CD4-positive, alpha-beta T cell treated with Interleukin-17A for 4 hours (primary cell): ENCODE measurements at regions not wholly inside any gene's neighbourhood (a gene's known extent, or its start where the extent isn't known, plus 50 kb on each side); places are given as distances from the start of the nearest gene placed in this dataset.
A peak's percentile ranks its signal among the peaks of the same experiment; 100 is the strongest.

Experiments
- DNase-seq: peaks from one replicate; pipeline ENCODE4 v3.0.0-alpha.2; 2020; ENCODE audit warnings: mixed read lengths

DNA sequence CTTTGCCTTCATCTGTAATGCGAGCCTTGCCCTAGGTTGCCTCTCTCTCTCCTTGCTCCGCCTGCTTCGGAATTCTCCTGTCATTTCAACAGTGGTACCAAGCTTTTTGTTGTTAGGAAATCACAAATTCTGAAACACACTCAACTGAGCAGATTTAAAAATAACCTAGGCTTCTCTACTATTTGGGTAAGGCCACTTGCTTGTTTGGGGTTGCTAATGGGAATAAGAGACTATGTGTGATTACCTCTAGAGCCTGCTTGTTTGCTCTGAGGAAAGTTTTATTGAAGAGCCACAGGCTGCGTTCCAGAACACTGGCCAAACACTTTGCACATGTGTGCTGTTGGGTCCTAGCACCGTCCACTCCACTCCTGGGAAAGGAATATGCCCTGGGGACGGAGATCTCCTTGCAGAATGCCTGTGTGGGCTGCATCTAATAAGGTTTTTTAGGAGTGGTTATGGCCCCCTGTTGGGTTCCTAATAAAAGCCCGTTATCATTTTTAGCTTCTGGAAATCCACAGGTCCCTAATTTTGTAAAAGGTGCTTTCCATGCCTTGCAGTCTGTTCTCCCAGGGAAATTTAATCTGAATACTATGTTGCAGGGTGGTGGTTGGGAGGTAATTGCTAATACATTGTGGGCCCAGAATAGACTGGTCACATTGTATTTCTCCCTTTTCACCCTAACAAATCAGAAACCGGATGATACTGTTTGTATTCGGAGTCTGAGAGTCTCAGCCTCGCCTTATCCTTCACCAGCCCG lies 68.7 kb upstream of the KLF6 start:
- DNase-seq = no peak

DNA sequence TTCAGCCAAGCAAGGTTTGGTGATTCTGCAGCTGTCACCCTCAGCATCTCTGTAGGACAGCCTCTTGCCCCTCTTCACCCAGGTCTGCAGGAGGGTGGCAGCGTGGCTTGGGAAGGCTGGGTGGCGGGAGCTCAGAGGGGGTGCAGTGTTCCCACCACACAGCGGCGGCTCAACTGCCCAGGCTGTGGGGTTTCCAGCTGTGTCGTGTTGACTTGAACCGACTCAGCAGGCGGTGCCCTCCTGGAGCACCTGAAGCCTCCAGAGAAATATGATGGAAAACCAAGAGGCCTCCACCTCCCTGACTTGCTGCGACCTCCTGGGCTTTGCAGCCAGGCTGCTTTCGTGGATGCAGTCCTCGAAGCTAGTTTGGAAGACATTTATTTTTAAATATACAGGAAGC lies 68.0 kb upstream of the KLF6 start:
- DNase-seq = no peak

DNA sequence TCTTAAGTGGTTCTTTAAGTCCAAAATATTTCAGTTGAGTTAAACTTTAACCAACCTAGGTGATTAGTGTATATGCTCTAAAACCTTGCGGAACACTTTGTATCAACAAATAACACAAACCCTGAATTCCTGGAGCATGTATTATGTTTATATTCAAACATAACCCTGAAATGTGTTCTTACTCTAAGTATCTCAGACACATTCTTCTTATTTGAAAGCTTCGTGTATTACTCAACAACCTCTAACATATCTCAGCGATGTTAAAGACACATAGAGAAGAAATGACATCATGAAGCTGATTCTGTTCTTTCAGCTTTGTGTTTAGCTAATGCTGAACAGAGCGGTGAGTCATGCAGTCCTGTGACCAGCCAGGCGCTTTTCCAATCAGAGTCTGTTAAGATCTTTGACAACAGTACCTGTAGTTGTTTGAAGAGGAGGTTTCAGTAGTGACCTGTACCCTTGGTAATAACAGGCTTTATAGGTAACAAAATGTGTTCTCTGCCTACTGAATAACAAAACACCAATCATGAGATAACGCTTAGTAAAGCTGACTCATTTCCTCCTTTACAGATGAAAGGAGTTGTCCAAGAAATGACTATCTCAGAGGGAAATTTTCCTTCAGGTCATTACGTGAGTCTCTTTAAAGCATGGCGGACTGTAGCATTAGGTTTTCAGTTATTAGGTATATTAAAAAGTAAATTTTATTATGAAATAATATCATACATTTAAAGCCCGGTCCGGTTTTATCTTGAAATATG lies 67.3 kb upstream of the KLF6 start:
- DNase-seq = peak; percentile 71

DNA sequence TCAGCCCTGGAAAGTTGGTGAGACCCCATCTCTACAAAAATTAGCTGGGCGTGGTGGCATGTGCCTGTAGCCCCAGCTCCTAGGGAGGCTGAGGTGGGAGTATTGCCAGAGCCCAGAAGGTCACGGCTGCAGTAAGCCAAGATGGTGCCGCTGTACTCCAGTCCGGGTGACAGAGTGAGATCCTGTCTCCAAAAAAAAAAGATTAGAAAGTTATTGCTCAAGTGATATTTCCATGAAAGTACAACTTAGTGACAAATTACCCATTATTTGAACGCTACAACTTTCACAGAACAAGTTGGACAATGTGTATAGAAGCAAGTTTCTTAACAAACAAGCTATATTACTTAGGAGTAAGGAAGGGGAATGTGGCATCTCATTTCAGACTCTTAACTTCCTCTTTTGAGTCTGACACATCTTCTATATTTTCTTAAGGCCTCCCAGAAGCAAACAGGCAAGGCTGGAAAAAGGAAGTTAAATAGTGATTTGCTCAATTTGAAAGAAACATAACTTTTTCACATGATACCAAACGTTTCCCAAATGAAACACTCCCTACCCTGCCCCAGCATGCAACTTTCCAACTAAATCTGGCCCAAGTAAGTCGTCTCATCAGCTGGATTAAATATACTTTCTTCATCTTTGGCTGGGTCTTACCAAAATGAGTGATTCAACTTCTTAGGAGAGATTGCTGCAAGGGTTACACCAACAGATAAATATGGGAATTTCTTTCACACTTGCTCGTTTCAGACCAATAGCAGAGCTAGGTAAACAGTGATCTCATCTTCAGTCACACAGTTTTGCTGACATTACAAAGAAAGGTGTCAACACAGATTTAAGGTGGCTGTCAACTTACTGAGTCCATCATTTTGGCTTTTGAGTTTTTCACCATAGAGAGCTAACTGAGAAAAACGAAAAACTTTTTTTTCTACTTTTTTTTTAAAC lies 66.3 kb upstream of the KLF6 start:
- no peak for DNase-seq

DNA sequence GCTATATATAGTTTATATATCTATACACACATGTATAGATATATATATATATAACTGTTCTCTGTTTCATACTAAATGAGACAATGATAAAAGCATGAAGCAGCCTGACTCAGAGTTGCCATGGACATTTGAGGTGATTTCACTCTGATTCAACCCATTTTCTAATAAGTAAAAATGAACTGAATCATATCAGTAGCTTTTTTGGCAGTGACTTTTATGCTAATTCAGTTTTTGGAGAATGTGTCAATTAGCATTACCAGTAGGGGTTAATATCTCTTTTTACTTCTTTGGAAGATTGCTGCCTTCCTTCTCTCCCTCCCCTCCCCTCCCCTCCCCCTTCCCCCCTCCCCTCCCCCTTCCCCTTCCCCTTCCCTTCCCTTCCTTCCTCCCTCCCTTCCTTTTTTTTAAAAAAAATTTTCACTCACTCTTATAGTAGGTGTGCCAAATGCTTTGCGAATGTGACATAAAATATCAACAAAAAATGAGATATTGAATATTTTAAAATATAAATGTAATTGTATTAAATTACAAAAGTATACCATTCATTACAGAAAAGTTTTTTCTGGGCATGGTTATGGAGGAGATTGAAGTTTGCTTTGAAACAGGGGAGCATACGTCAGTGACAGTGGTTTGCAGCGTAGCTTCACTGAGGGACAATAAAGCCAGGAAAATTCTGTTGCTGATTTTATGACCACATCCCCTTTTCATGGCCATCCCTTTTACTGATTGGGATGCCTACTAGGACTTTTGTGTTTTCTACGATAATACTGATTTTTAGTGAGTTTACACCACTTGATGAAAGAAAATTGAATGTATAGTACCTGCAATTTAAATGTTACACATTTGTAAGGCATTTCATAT lies 64.0 kb upstream of the KLF6 start:
- DNase-seq = no peak

DNA sequence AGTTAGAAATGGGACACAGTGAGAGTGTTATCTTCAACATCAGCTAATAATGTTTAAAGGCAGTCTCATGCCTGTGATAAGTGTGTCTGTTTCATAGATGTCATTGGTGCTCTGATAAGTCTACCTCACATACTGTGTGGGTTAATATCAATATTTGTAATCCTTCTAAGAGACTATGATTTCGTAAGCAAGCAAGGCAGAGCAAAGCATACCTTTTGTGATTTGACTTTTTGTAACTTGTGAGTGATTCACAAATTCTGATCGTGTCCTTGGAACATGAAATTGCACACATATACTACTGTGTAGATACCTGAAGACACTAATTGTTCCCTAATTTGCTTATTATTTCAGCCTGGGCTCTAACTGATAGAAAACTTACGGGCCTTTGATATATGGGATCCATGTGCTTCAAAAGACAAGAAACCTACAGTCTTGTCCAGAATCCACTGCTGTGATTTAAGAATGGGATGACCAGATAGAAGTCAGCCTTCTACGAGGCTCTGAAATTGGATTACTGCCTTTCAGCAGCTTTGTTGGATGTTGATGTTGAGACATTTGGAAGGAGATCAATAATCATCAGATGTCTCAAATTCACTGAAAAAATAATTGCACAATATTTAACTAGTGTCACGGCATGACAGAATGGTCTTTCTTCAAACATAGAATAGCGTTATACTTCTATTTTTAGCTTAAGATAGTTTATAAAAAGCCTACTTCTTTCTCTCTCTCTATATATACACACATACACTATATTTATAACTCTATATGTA lies 63.2 kb upstream of the KLF6 start:
- no peak for DNase-seq

DNA sequence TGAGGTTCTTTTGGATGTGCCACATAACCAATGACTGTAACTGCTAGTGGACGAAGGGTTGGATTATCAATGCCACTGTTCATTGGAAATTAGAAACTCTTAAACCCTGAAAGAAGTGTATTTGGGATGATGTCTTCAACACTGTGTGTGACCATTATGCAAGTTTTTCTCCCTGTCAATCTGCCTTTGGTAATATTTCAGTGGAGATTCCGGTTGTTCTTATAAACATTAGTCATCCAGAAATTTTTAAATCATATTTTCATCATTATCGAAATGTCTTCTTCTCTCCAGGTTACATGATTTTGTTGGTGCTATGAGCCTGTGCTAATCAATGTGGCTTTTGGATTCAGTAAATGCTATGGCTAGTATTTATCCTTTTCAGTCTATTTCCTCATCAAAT lies 61.7 kb upstream of the KLF6 start:
- no peak for DNase-seq

DNA sequence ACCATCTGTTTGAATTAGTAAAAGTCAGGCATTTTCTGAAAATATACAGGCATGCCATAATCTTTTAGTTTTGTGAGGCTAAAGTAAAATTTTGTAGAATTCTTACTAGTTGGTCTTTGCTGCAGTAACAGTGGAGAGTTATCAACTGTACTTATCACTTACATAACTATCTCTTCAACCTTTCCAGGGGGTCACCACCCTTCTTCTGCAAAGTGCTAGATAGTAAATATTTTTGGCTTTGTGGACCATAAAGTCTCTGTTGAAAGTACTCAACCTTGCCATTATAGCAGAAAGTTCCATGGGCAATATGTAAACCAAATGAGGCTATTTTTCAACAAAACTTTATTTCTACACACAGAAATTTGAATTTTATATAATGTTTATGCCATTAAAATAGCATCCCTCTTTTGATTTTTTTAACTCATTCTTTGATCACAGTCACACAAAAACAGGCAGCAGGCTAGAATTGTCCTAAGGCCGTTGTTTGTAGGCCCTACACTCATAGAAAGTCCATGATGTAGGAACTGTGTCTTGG lies 59.5 kb upstream of the KLF6 start:
- DNase-seq = no peak

DNA sequence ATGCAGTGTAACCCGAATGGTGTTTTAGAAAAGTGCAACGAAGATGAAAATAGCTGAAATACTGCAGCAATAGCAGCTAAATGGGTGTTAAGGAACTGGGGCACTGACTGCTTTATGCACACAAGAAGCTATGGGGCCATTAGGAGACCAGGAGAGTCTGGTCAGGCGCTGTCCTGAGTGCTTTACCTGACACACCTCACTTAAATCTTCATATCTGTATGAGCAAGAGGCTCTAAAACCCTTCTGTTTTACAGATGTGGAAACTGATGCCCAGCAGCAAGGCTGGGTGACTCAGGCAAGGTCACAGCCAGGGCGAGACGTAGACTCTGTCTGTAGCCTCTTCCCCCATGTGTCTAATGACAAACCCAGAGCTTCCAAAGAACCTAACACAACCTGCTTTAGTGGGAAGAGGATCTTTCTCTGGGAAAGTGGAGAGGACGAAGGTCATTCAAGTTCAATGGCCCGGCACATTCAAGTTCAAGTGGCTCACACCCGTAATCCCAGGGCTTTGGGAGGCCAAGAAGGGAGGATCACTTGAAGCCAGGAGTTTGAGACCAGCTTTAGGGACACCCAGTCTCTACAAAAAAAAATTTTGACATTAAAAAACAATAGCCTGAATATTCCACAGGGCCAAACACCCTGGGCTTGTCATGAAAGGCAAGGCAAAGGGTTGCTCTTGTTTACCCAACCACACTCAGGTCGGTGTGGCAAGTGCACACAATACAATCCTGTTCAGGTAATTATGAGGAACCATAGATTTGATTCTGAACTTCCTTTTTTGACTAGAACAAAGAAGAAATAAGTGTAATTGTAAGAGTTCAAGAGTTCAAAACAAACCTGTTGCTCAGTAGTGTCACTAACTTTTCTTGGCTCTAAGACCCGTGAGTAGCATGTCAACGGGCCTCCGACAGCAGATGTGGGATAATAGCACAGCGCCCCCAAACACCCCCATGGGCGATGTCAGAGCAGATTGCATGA lies 53.7 kb upstream of the KLF6 start:
- DNase-seq = no peak

DNA sequence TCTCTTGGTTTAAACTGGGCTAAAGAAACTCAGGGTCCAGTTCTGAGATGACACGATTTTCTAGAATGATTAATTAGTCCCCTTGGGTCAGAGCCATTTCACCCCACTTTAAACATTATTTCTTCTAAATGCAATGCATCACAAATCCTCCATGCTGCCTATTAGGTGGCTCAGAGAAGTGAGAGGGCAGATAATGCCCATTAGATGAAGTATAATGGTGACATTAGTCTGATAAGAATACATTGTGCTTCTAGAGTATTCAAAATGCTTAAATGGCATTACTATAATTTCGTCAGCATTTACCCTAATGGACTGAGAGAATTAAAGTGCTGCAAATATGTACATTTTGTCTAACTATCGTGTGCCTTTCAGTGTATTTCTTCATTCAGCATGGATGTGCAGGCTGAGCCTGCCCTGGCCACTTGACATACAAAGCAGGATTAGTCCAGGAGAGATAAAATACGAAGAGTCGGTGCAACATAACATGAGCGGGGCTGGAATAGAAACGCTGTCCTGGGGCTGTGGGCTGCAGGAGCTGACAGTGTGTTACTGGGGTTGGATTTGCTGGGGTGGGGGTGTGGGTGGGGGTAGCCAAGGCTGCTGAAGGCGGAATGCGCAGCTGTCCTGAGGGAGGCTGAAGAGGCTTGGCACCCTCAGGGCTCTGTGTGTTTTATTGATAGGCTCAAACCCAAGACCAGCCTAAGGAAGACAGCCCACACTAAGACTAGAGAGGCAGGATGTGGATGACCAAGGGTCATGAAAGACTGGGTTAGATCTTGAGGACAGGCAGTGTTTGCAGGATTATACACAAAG lies 52.8 kb upstream of the KLF6 start:
- no peak for DNase-seq

DNA sequence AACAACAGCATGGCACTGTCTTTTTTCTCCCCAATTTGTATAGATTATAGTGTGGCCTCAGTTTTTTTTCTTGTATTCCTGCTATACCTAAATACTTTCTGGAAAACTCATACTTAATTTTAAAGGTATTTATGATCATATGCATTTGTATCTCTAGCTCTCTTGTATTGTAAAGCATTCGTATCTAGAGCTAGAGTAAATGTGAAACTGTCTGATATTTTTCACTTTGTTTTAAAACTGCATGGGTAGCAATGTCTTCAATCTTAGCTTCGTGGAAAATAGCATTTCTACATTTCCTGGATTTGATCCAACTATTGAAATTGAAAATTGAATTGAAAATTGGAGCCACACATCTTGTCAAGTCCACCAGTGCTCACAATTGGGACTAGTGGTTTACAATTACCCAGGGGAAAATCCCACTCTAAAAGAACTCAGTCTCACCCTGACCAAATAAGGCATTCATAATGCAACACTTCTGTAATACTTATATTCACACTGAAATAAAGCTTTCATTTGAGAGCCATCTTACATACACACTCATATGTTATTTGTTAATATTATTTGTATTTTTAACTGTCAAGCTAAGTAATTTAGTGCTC lies 51.3 kb upstream of the KLF6 start:
- no peak for DNase-seq

DNA sequence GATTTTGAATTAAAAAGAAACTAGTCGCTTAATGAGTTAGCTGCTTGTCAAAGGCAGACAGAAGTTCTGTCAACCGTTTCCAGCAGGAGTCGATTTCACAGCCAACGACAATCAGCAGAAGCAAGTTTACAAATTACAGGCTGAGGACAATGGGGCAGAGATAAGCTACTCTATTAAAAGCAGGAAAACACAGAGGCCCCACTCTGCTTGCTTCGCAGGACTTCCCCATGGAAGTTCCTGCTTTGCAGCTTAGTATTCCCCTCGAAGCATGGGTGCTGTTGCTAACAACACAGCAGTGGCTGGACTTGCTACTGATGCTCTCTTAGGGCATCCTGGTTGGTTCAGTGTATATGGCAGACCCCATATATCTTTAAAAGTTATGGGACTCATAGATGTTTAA lies 50.8 kb upstream of the KLF6 start:
- no peak for DNase-seq

DNA sequence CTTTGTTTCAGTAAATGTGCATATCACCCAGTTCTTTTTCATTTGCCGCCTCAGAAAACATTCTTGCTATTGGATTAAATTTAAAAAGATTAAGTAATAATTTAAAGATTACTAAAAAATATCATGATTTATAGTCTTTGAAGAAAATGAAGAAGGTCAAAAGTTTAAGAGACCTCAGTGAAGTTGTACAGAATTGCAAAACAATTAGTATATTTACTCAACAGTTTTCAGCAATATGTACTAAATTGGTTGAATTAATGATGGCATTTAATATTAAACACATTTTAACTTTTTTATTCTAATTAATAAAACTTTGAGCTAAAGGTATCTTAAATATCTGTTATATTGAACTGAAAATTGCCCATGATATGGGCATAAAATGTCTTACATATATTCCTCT lies 49.9 kb upstream of the KLF6 start:
- DNase-seq = no peak
